ENCODE measurements at regions not wholly inside any gene's neighbourhood (a gene's known extent, or its start where the extent isn't known, plus 50 kb on each side); places are given as distances from the start of the nearest gene placed in this dataset.

GRCh38 chr3:20456511-20456910, 270.5 kb upstream of the SGO1 start:
- Histone ChIP-seq H3K9me3 (ENCODE audit: low read depth, low read length, poor library complexity, severe bottlenecking) (peaks cover 12% of the 10 kb centered on the region), H3K4me3 (ENCODE audit: low read depth, low read length, poor library complexity, severe bottlenecking) (no peak overlapping the region), H3K36me3 (ENCODE audit: insufficient read depth, low read length, poor library complexity, severe bottlenecking) (no peaks in the 10 kb centered on the region), H3K4me1 (ENCODE audit: insufficient read depth, low read length, poor library complexity, severe bottlenecking) (no peaks in the 10 kb centered on the region), H3K27ac (ENCODE audit: low read depth, low read length, poor library complexity, severe bottlenecking) (no peak overlapping the region), H3K27me3 (replicated peaks; ENCODE audit: insufficient read depth, low read depth, low read length, poor library complexity) (no peaks in the 10 kb centered on the region)
- DNase-seq (ENCODE audit: low spot score), result no peak
- ChIA-PET POLR2A (ENCODE audit: low non-redundant PET) (no interaction called here), CTCF (no interaction called here)
- no peak for TF ChIP-seq EZH2 (IDR thresholded peaks at IDR 0.05; ENCODE audit: borderline replicate concordance, low read depth, low read length, poor library complexity, severe bottlenecking)
- TF ChIP-seq, protein P1, sequence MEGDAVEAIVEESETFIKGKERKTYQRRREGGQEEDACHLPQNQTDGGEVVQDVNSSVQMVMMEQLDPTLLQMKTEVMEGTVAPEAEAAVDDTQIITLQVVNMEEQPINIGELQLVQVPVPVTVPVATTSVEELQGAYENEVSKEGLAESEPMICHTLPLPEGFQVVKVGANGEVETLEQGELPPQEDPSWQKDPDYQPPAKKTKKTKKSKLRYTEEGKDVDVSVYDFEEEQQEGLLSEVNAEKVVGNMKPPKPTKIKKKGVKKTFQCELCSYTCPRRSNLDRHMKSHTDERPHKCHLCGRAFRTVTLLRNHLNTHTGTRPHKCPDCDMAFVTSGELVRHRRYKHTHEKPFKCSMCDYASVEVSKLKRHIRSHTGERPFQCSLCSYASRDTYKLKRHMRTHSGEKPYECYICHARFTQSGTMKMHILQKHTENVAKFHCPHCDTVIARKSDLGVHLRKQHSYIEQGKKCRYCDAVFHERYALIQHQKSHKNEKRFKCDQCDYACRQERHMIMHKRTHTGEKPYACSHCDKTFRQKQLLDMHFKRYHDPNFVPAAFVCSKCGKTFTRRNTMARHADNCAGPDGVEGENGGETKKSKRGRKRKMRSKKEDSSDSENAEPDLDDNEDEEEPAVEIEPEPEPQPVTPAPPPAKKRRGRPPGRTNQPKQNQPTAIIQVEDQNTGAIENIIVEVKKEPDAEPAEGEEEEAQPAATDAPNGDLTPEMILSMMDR (conservative IDR thresholded peaks at IDR 0.05; ENCODE audit: low read depth, low read length), result no peak
- intact Hi-C loops (cut with micrococcal nuclease; ENCODE audit: unreplicated experiment), result no loop called here
- no TSS peak for BruUV-seq (replicated peaks)

DNA sequence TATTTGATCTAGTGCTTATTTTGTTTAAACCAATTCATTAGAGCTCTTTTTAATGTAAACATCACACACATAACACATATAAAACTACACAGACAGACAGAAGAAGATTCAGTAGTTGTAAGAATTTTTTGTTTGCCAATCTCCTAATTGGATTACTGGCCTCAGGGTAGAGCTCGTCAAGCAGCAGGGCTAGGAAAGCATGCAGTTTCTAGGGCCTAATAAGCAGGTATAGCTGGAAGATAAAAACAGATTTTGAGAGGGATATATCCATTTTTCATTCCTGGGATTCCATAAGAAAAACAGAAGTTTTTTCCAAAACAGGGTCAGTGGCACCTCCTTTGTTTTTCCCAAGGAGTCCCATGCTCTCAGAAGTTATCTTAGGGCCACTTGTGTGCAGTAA, 265.2 kb upstream of the SGO1 start:
- no TSS peak for BruUV-seq (replicated peaks)
- DNase-seq (ENCODE audit: low spot score), result no peak
- TF ChIP-seq, protein P1 (conservative IDR thresholded peaks at IDR 0.05; ENCODE audit: low read depth, low read length), result no peak
- no peak for TF ChIP-seq EZH2 (IDR thresholded peaks at IDR 0.05; ENCODE audit: borderline replicate concordance, low read depth, low read length, poor library complexity, severe bottlenecking)
- Histone ChIP-seq H3K27me3 (replicated peaks; ENCODE audit: insufficient read depth, low read depth, low read length, poor library complexity) (no peaks in the 10 kb centered on the region), H3K36me3 (ENCODE audit: insufficient read depth, low read length, poor library complexity, severe bottlenecking) (no peaks in the 10 kb centered on the region), H3K9me3 (ENCODE audit: low read depth, low read length, poor library complexity, severe bottlenecking) (no peaks in the 10 kb centered on the region), H3K27ac (ENCODE audit: low read depth, low read length, poor library complexity, severe bottlenecking) (no peak overlapping the region), H3K4me1 (ENCODE audit: insufficient read depth, low read length, poor library complexity, severe bottlenecking) (no peaks in the 10 kb centered on the region), H3K4me3 (ENCODE audit: low read depth, low read length, poor library complexity, severe bottlenecking) (no peak overlapping the region)
- POLR2A ChIA-PET (ENCODE audit: low non-redundant PET), result no interaction called here
- CTCF ChIA-PET, result no interaction called here
- intact Hi-C loops (cut with micrococcal nuclease; ENCODE audit: unreplicated experiment), result no loop called here

- POLR2A ChIA-PET (ENCODE audit: low non-redundant PET), result no interaction called here
- TF ChIP-seq, protein P1 (conservative IDR thresholded peaks at IDR 0.05; ENCODE audit: low read depth, low read length), result no peak
- no peak for TF ChIP-seq EZH2 (IDR thresholded peaks at IDR 0.05; ENCODE audit: borderline replicate concordance, low read depth, low read length, poor library complexity, severe bottlenecking)
- H3K4me3 ChIP-seq (ENCODE audit: low read depth, low read length, poor library complexity, severe bottlenecking), result no peak overlapping the region
- no peaks in the 10 kb centered on the region for H3K9me3 ChIP-seq (ENCODE audit: low read depth, low read length, poor library complexity, severe bottlenecking)
- CTCF ChIA-PET, result no interaction called here
- intact Hi-C loops (cut with micrococcal nuclease; ENCODE audit: unreplicated experiment), result no loop called here
- no peaks in the 10 kb centered on the region for H3K4me1 ChIP-seq (ENCODE audit: insufficient read depth, low read length, poor library complexity, severe bottlenecking)
- DNase-seq (ENCODE audit: low spot score), result no peak
- no peak overlapping the region for H3K27ac ChIP-seq (ENCODE audit: low read depth, low read length, poor library complexity, severe bottlenecking)
- no peaks in the 10 kb centered on the region for H3K27me3 ChIP-seq (replicated peaks; ENCODE audit: insufficient read depth, low read depth, low read length, poor library complexity)
- no peaks in the 10 kb centered on the region for H3K36me3 ChIP-seq (ENCODE audit: insufficient read depth, low read length, poor library complexity, severe bottlenecking)
- BruUV-seq (replicated peaks), result no TSS peak
These were observed 264.6 kb upstream of the SGO1 start for GRCh38 chr3:20450611-20451010.

Data from A673 (cell line).